HepG2 (cell line): ENCODE measurements at regions not wholly inside any gene's neighbourhood (a gene's known extent, or its start where the extent isn't known, plus 50 kb on each side); places are given as distances from the start of the nearest gene placed in this dataset.

Experiments used
- ATAC-seq: fragments of 200-7000 bp; cut with Tn5 transposase; 3 replicates; pipeline ENCODE4 v1.9.1; 2020; ENCODE audit warnings: mild to moderate bottlenecking, moderate library complexity
- BruUV-seq: library from RNA; stranded (reverse); fragments of 400-500 nt; replicated peaks from 2 replicates; lab custom pipeline; 2021; lab: Mats Ljungman, UMichigan
- CTCF ChIA-PET: fragments of 300-600 bp; formaldehyde crosslinking; extraction: SDS; loops from one replicate; lab custom pipeline; 2021; ENCODE audit warnings: low total read pairs, inconsistent platforms, low intra/inter-chr PET ratio; lab: Yijun Ruan, JAX
- POLR2A ChIA-PET: fragments of 350-600 bp; sonication (Branson Sonifier 250); formaldehyde crosslinking; loops from one replicate; lab custom pipeline; 2020; ENCODE audit warnings: antibody characterized with exemption, inconsistent platforms; lab: Yijun Ruan, JAX
- DNase-seq: peaks from one replicate; pipeline ENCODE4 v3.0.0-alpha.2; 2015; ENCODE audit warnings: low spot score
- FAIRE-seq: peaks from 3 replicates; lab custom pipeline; 2011; peaks lifted over from hg19 to GRCh38; lab: Jason Lieb, UNC
- H2AFZ ChIP-seq: one replicate; pipeline ENCODE4 v1.6.1; 2011; ENCODE audit warnings: low read length, inconsistent platforms
- H3K27ac ChIP-seq: fragments of 300-600 bp; 3 replicates; pipeline ENCODE4 v1.8.0; 2011; ENCODE audit warnings: mixed run types, mild to moderate bottlenecking, mixed read lengths, low read length, inconsistent platforms; ENCODE audit not compliant: insufficient read depth; ENCODE audit errors: extremely low read length
- H3K27me3 ChIP-seq, 2 experiments: fragments of 200-600 bp in 1 of 2; 2 replicates in 1 of 2; 3 replicates in 1 of 2; pipeline versions ENCODE4 v1.6.0 to v1.8.0; 2011; ENCODE audit warnings: low read length in 2 of 2, mild to moderate bottlenecking in 2 of 2, moderate library complexity in 2 of 2, inconsistent platforms in 1 of 2; ENCODE audit not compliant: insufficient read depth in 2 of 2, control insufficient read depth in 1 of 2
- H3K36me3 ChIP-seq, 2 experiments: fragments of 200-600 bp in 1 of 2; replicated peaks in 1 of 2; 2 replicates in 1 of 2; 3 replicates in 1 of 2; pipeline versions ENCODE4 v1.5.1 to v1.8.0; 2011; ENCODE audit warnings: low read length in 2 of 2, inconsistent platforms in 1 of 2; ENCODE audit not compliant: insufficient read depth in 2 of 2, control insufficient read depth in 1 of 2
- H3K4me1 ChIP-seq: 2 replicates; pipeline ENCODE4 v1.5.1; 2012; ENCODE audit warnings: low read length, inconsistent platforms; ENCODE audit not compliant: insufficient read depth
- H3K4me2 ChIP-seq: 2 replicates; pipeline ENCODE4 v1.6.0; 2011; ENCODE audit warnings: low read depth, low read length, inconsistent platforms
- H3K4me3 ChIP-seq, 3 experiments: fragments of 200-600 bp in 1 of 3; sonication (generic), shearing (Covaris generic) in 1 of 3; replicated peaks in 1 of 3; 2 replicates each; pipeline ENCODE4 v1.5.1; 2011 to 2016; ENCODE audit warnings: low read length in 3 of 3, inconsistent platforms in 2 of 3, low read depth in 2 of 3, mild to moderate bottlenecking in 2 of 3, control low read depth in 1 of 3, mixed read lengths in 1 of 3; ENCODE audit not compliant: insufficient read depth in 1 of 3
- H3K79me2 ChIP-seq: one replicate; pipeline ENCODE4 v1.6.1; 2011; ENCODE audit warnings: low read length, inconsistent platforms; ENCODE audit not compliant: insufficient read depth
- H3K9ac ChIP-seq: 2 replicates; pipeline ENCODE4 v1.6.0; 2011; ENCODE audit warnings: mild to moderate bottlenecking, low read depth, low read length, inconsistent platforms; ENCODE audit not compliant: insufficient read depth
- H3K9me3 ChIP-seq: 2 replicates; pipeline ENCODE4 v1.5.1; 2012; ENCODE audit warnings: mild to moderate bottlenecking, low read length
- H4K20me1 ChIP-seq: 2 replicates; pipeline ENCODE4 v1.6.0; 2011; ENCODE audit warnings: inconsistent platforms, mild to moderate bottlenecking, low read length, moderate library complexity; ENCODE audit not compliant: insufficient read depth
- DMAP1 ChIP-seq: IDR thresholded peaks from 2 replicates; pipeline ENCODE4 v1.6.1; 2016
- FOXA1 ChIP-seq, 2 experiments: fragments of 450-650 bp in 1 of 2; sonication (generic) in 1 of 2; formaldehyde crosslinking in 1 of 2; IDR thresholded peaks; 2 replicates each; pipeline versions ENCODE4 v1.4.0 to v1.6.1; 2016 to 2020; ENCODE audit warnings: missing genetic modification reagents in 1 of 2
- IKZF4 ChIP-seq: sonication (generic); formaldehyde crosslinking; IDR thresholded peaks from 2 replicates; pipeline ENCODE4 v1.5.1; 2020; ENCODE audit warnings: borderline replicate concordance, mild to moderate bottlenecking, low read depth, missing genetic modification reagents; ENCODE audit errors: not compliant biosample characterization
- IRX3 ChIP-seq: sonication (generic); formaldehyde crosslinking; IDR thresholded peaks from 2 replicates; pipeline ENCODE4 v1.8.1; 2023; ENCODE audit warnings: mild to moderate bottlenecking, low read depth, missing genetic modification reagents, borderline replicate concordance
- MIER3 ChIP-seq: IDR thresholded peaks from 2 replicates; pipeline ENCODE4 v1.6.1; 2016; ENCODE audit warnings: missing compliant biosample characterization, borderline replicate concordance
- PRMT3 ChIP-seq: sonication (generic); formaldehyde crosslinking; IDR thresholded peaks from 2 replicates; pipeline ENCODE4 v1.8.1; 2022; ENCODE audit warnings: low read depth, mild to moderate bottlenecking, moderate library complexity, missing genetic modification reagents, borderline replicate concordance
- RNF2 ChIP-seq: fragments of 450-650 bp; conservative IDR thresholded peaks from 2 replicates; pipeline ENCODE4 v1.6.1; 2016; ENCODE audit warnings: low read depth
- SPEN ChIP-seq: sonication (generic); formaldehyde crosslinking; IDR thresholded peaks from 2 replicates; pipeline ENCODE4 v1.5.1; 2020; ENCODE audit warnings: low read depth, mild to moderate bottlenecking, missing genetic modification reagents
- SRY ChIP-seq: sonication (generic); formaldehyde crosslinking; IDR thresholded peaks from 2 replicates; pipeline ENCODE4 v1.8.0; 2022; ENCODE audit warnings: mild to moderate bottlenecking, missing genetic modification reagents
- ZMYM3 ChIP-seq: sonication (generic); formaldehyde crosslinking; IDR thresholded peaks from 2 replicates; pipeline ENCODE4 v1.5.1; 2020; ENCODE audit warnings: mild to moderate bottlenecking, missing genetic modification reagents
- ZNF205 ChIP-seq: IDR thresholded peaks from 2 replicates; pipeline ENCODE4 v1.6.1; 2018; ENCODE audit warnings: missing biosample characterization, missing genetic modification reagents
- ZNF549 ChIP-seq: sonication (generic); formaldehyde crosslinking; IDR thresholded peaks from 2 replicates; pipeline ENCODE4 v1.5.0; 2020; ENCODE audit warnings: missing genetic modification reagents
- ZNF883 ChIP-seq: sonication (generic); formaldehyde crosslinking; IDR thresholded peaks from 2 replicates; pipeline ENCODE4 v1.5.1; 2020; ENCODE audit warnings: mild to moderate bottlenecking, missing genetic modification reagents; ENCODE audit errors: not compliant biosample characterization
- WGBS: methylation state at CpG from one replicate; pipeline ENCODE4 v1.1.6; 2017; ENCODE audit warnings: low lambda C conversion rate; 5-methylcytosine and 5-hydroxymethylcytosine counted together
- in situ Hi-C: cut with HindIII; loops from 2 replicates; pipeline ENCODE4 v1.10.0; 2017; ENCODE audit warnings: low pct_unique_long_range_greater_than_20kb; ENCODE audit not compliant: extremely low pct_ligation_motif_present
- intact Hi-C: fragments of 100-400 bp; cut with micrococcal nuclease; formaldehyde crosslinking; loops from one replicate; pipeline ENCODE4 v1.10.0; 2022; ENCODE audit not compliant: unreplicated experiment
- TF ChIP-seq, protein P1 (sequence below): IDR thresholded peaks from 2 replicates; pipeline ENCODE4 v1.6.1; 2018; ENCODE audit warnings: missing genetic modification reagents
- TF ChIP-seq, protein P2 (sequence below): IDR thresholded peaks from 2 replicates; pipeline ENCODE4 v1.6.1; 2012; ENCODE audit warnings: inconsistent platforms
- TF ChIP-seq, protein P3 (sequence below): sonication (generic); formaldehyde crosslinking; conservative IDR thresholded peaks from 2 replicates; pipeline ENCODE4 v1.4.0; 2020; ENCODE audit warnings: missing genetic modification reagents

GRCh38 chr12:73341559-73342247, 1069.5 kb downstream of the TRHDE start:
- WGBS, result 12% methylated on average over 3 of the region's 3 CpGs
- ATAC-seq (no peak), DNase-seq (no peak), FAIRE-seq (no peak)
- in situ Hi-C loops (no loop called here), intact Hi-C loops (no loop called here)
- no peak overlapping the region for H3K27ac ChIP-seq
- H3K4me3 ChIP-seq, result no peak overlapping the region
- no peaks in the 10 kb centered on the region for H3K27me3 ChIP-seq
- no peaks in the 10 kb centered on the region for H3K36me3 ChIP-seq
- no peaks in the 10 kb centered on the region for H3K79me2 ChIP-seq
- CTCF ChIA-PET, result no interaction called here
- no peak overlapping the region for H3K4me2 ChIP-seq
- no peak overlapping the region for H2AFZ ChIP-seq
- H4K20me1 ChIP-seq, result no peaks in the 10 kb centered on the region
- POLR2A ChIA-PET, result no interaction called here
- H3K9ac ChIP-seq, result no peak overlapping the region
- no peak for TF ChIP-seq PRMT3 (CRISPR knock-in tag)
- TF ChIP-seq ZMYM3 (CRISPR knock-in tag), result no peak
- no peak for TF ChIP-seq SPEN (CRISPR knock-in tag)
- no peak for TF ChIP-seq IRX3
- TF ChIP-seq ZNF205 (CRISPR knock-in tag), result no peak
- TF ChIP-seq RNF2, result no peak
- TF ChIP-seq, protein P1, sequence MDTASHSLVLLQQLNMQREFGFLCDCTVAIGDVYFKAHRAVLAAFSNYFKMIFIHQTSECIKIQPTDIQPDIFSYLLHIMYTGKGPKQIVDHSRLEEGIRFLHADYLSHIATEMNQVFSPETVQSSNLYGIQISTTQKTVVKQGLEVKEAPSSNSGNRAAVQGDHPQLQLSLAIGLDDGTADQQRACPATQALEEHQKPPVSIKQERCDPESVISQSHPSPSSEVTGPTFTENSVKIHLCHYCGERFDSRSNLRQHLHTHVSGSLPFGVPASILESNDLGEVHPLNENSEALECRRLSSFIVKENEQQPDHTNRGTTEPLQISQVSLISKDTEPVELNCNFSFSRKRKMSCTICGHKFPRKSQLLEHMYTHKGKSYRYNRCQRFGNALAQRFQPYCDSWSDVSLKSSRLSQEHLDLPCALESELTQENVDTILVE (CRISPR knock-in tag), result no peak
- no peak for TF ChIP-seq ZNF883 (CRISPR knock-in tag)
- TF ChIP-seq, protein P2, sequence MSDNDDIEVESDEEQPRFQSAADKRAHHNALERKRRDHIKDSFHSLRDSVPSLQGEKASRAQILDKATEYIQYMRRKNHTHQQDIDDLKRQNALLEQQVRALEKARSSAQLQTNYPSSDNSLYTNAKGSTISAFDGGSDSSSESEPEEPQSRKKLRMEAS, result no peak
- no peak for TF ChIP-seq DMAP1 (CRISPR knock-in tag)
- TF ChIP-seq, protein P3, sequence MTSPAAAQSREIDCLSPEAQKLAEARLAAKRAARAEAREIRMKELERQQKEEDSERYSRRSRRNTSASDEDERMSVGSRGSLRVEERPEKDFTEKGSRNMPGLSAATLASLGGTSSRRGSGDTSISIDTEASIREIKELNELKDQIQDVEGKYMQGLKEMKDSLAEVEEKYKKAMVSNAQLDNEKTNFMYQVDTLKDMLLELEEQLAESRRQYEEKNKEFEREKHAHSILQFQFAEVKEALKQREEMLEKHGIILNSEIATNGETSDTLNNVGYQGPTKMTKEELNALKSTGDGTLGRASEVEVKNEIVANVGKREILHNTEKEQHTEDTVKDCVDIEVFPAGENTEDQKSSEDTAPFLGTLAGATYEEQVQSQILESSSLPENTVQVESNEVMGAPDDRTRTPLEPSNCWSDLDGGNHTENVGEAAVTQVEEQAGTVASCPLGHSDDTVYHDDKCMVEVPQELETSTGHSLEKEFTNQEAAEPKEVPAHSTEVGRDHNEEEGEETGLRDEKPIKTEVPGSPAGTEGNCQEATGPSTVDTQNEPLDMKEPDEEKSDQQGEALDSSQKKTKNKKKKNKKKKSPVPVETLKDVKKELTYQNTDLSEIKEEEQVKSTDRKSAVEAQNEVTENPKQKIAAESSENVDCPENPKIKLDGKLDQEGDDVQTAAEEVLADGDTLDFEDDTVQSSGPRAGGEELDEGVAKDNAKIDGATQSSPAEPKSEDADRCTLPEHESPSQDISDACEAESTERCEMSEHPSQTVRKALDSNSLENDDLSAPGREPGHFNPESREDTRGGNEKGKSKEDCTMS, result no peak
- no peak for TF ChIP-seq MIER3 (CRISPR knock-in tag)
- no peak for TF ChIP-seq FOXA1 (IDR thresholded peaks at IDR 0.05)
- TF ChIP-seq FOXA1 (CRISPR knock-in tag; IDR thresholded peaks at IDR 0.05), result no peak
- no peak for TF ChIP-seq ZNF549
- no peak for TF ChIP-seq IKZF4 (CRISPR knock-in tag)
- no peak for TF ChIP-seq SRY (CRISPR knock-in tag)
- H3K4me1 ChIP-seq, result no peaks in the 10 kb centered on the region
- H3K9me3 ChIP-seq, result peaks cover 45% of the 10 kb centered on the region
- BruUV-seq, result no TSS peak
